PC-3 (cell line): ENCODE measurements at regions not wholly inside any gene's neighbourhood (a gene's known extent, or its start where the extent isn't known, plus 50 kb on each side); places are given as distances from the start of the nearest gene placed in this dataset.

Source experiments
- EZH2phosphoT487 ChIP-seq: fragments of 300-600 bp; sonication (generic); IDR thresholded peaks from 2 replicates; pipeline ENCODE4 v1.6.1; 2018; ENCODE audit warnings: mild to moderate bottlenecking, antibody characterized with exemption, low read length, borderline replicate concordance
- TF ChIP-seq, protein P1 (sequence below): fragments of 300-600 bp; sonication (generic); conservative IDR thresholded peaks from 2 replicates; pipeline ENCODE4 v1.5.1; 2017; ENCODE audit warnings: antibody characterized with exemption, low read depth, mild to moderate bottlenecking, low read length

DNA sequence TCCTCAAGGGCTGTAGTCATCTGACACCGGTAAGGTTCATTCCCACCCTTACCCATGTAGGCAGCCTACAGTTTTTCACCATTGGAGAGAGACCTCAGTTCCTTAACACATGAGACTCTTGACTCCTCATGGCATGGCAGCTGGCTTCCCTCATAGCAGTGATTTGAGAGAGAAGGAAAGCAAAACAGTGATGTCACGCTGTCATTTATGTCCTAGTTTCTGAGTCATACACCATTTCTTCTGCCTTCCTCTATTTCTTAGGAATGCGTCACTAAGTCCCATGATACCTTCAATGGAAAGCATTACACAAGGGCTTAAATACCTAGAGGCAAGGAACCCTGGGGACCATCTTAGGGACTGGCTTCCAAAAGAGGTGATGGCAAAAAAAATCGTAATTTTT lies 226.1 kb downstream of the SPCS3 start:
- TF ChIP-seq, protein P1, sequence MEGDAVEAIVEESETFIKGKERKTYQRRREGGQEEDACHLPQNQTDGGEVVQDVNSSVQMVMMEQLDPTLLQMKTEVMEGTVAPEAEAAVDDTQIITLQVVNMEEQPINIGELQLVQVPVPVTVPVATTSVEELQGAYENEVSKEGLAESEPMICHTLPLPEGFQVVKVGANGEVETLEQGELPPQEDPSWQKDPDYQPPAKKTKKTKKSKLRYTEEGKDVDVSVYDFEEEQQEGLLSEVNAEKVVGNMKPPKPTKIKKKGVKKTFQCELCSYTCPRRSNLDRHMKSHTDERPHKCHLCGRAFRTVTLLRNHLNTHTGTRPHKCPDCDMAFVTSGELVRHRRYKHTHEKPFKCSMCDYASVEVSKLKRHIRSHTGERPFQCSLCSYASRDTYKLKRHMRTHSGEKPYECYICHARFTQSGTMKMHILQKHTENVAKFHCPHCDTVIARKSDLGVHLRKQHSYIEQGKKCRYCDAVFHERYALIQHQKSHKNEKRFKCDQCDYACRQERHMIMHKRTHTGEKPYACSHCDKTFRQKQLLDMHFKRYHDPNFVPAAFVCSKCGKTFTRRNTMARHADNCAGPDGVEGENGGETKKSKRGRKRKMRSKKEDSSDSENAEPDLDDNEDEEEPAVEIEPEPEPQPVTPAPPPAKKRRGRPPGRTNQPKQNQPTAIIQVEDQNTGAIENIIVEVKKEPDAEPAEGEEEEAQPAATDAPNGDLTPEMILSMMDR: no peak
- no peak for TF ChIP-seq EZH2phosphoT487
